Stimulated activated naive CD4-positive, alpha-beta T cell treated with Interleukin-2 at 50 U/mL for 16 hours (primary cell): ENCODE measurements at regions not wholly inside any gene's neighbourhood (a gene's known extent, or its start where the extent isn't known, plus 50 kb on each side); places are given as distances from the start of the nearest gene placed in this dataset.
"Not testable (repeated sequence)": the region's sequence is repeated elsewhere in the genome, so short reads cannot be mapped to it uniquely, and the experiment has no call there.

Source experiments
- DNase-seq: peaks from one replicate; lab custom pipeline; 2025; lab: John Stamatoyannopoulos, UW

- DNase-seq: no peak
Observed at GRCh38 chr3:95271395-95271794, 1208.5 kb downstream of the NSUN3 start.

- DNase-seq: no peak
Observed at GRCh38 chr3:95272166-95272565, 1209.3 kb downstream of the NSUN3 start.

GRCh38 chr3:95272781-95273180, 1209.9 kb downstream of the NSUN3 start:
- no peak for DNase-seq

GRCh38 chr3:95277613-95278012, 1214.8 kb downstream of the NSUN3 start:
- DNase-seq: no peak

- DNase-seq: no peak
Observed at GRCh38 chr3:95280711-95281352, 1218.0 kb downstream of the NSUN3 start.

GRCh38 chr3:95289295-95289694, 1226.4 kb downstream of the NSUN3 start:
- DNase-seq: no peak

GRCh38 chr3:95297581-95297980, 1234.7 kb downstream of the NSUN3 start:
- no peak for DNase-seq

- no peak for DNase-seq
Observed at GRCh38 chr3:95302044-95302443, 1239.2 kb downstream of the NSUN3 start.

- no peak for DNase-seq
Observed at GRCh38 chr3:95310560-95310959, 1247.7 kb downstream of the NSUN3 start.

- no peak for DNase-seq
Observed at GRCh38 chr3:95311272-95311671, 1248.4 kb downstream of the NSUN3 start.

GRCh38 chr3:95312650-95313049, 1249.8 kb downstream of the NSUN3 start:
- DNase-seq: no peak

- DNase-seq: no peak
Observed at GRCh38 chr3:95319921-95320494, 1257.1 kb downstream of the NSUN3 start.

GRCh38 chr3:95327478-95327877, 1264.6 kb downstream of the NSUN3 start:
- DNase-seq: no peak

- no peak for DNase-seq
Observed at GRCh38 chr3:95333826-95334225, 1271.0 kb downstream of the NSUN3 start.

- no peak for DNase-seq
Observed at GRCh38 chr3:95334461-95334860, 1271.6 kb downstream of the NSUN3 start.

- no peak for DNase-seq
Observed at GRCh38 chr3:95335517-95335916, 1272.7 kb downstream of the NSUN3 start.

- no peak for DNase-seq
Observed at GRCh38 chr3:95338446-95338845, 1275.6 kb downstream of the NSUN3 start.

- DNase-seq: no peak
Observed at GRCh38 chr3:95341314-95341713, 1278.5 kb downstream of the NSUN3 start.

- DNase-seq: no peak
Observed at GRCh38 chr3:95343228-95343627, 1280.4 kb downstream of the NSUN3 start.

- DNase-seq: no peak
Observed at GRCh38 chr3:95343767-95344166, 1280.9 kb downstream of the NSUN3 start.

GRCh38 chr3:95347936-95348335, 1285.1 kb downstream of the NSUN3 start:
- DNase-seq: not testable (repeated sequence)

GRCh38 chr3:95348879-95349278, 1286.0 kb downstream of the NSUN3 start:
- DNase-seq: no peak

GRCh38 chr3:95350049-95350448, 1287.2 kb downstream of the NSUN3 start:
- no peak for DNase-seq

- DNase-seq: no peak
Observed at GRCh38 chr3:95351158-95351557, 1288.3 kb downstream of the NSUN3 start.
